ENCODE measurements at regions not wholly inside any gene's neighbourhood (a gene's known extent, or its start where the extent isn't known, plus 50 kb on each side); places are given as distances from the start of the nearest gene placed in this dataset.

GRCh38 chr11:27604416-27604815, 95.8 kb downstream of the BDNF start:
- no peak for DNase-seq (ENCODE audit: low read depth, low spot score)

- DNase-seq (ENCODE audit: low read depth, low spot score) = no peak
Measured at GRCh38 chr11:27603376-27603990, 96.8 kb downstream of the BDNF start.

GRCh38 chr11:27600656-27601055, 94.1 kb upstream of the LIN7C start:
- no peak for DNase-seq (ENCODE audit: low read depth, low spot score)

GRCh38 chr11:27599217-27599616, 92.6 kb upstream of the LIN7C start:
- DNase-seq (ENCODE audit: low read depth, low spot score) = no peak

GRCh38 chr11:27596802-27597201, 90.2 kb upstream of the LIN7C start:
- no peak for DNase-seq (ENCODE audit: low read depth, low spot score)

- no peak for DNase-seq (ENCODE audit: low read depth, low spot score)
Measured at GRCh38 chr11:27596388-27596787, 89.8 kb upstream of the LIN7C start.

- no peak for DNase-seq (ENCODE audit: low read depth, low spot score)
Measured at GRCh38 chr11:27592098-27592780, 85.7 kb upstream of the LIN7C start.

- no peak for DNase-seq (ENCODE audit: low read depth, low spot score)
Measured at GRCh38 chr11:27582621-27583020, 76.1 kb upstream of the LIN7C start.

- DNase-seq (ENCODE audit: low read depth, low spot score) = no peak
Measured at GRCh38 chr11:27574342-27574741, 67.8 kb upstream of the LIN7C start.

- DNase-seq (ENCODE audit: low read depth, low spot score) = no peak
Measured at GRCh38 chr11:27573024-27573423, 66.5 kb upstream of the LIN7C start.

- peak; percentile 15 for DNase-seq (ENCODE audit: low read depth, low spot score)
Measured at GRCh38 chr11:27571154-27571810, 64.7 kb upstream of the LIN7C start.

GRCh38 chr11:27570542-27570941, 64.0 kb upstream of the LIN7C start:
- no peak for DNase-seq (ENCODE audit: low read depth, low spot score)

- no peak for DNase-seq (ENCODE audit: low read depth, low spot score)
Measured at GRCh38 chr11:27563641-27564040, 57.1 kb upstream of the LIN7C start.

GRCh38 chr11:27563201-27563600, 56.6 kb upstream of the LIN7C start:
- no peak for DNase-seq (ENCODE audit: low read depth, low spot score)

- no peak for DNase-seq (ENCODE audit: low read depth, low spot score)
Measured at GRCh38 chr11:27558401-27558800, 51.8 kb upstream of the LIN7C start.

GRCh38 chr11:27557226-27557625, 50.7 kb upstream of the LIN7C start:
- no peak for DNase-seq (ENCODE audit: low read depth, low spot score)
